ENCODE measurements at regions not wholly inside any gene's neighbourhood (a gene's known extent, or its start where the extent isn't known, plus 50 kb on each side); places are given as distances from the start of the nearest gene placed in this dataset.

- TF ChIP-seq POLR2A (IDR thresholded peaks at IDR 0.05; ENCODE audit: low read depth, low read length) (no peak), CTCF (conservative IDR thresholded peaks at IDR 0.05; ENCODE audit: low read depth, low read length) (no peak), MAFK (IDR thresholded peaks at IDR 0.05; ENCODE audit: low read depth, low read length) (no peak), CEBPB (IDR thresholded peaks at IDR 0.05; ENCODE audit: low read depth, low read length) (no peak), RAD21 (IDR thresholded peaks at IDR 0.05; ENCODE audit: low read length) (no peak), NFE2L2 (IDR thresholded peaks at IDR 0.05; ENCODE audit: low read depth, low read length) (no peak), BHLHE40 (IDR thresholded peaks at IDR 0.05; ENCODE audit: low read depth, low read length) (no peak)
Observed at GRCh38 chr13:50676602-50677001, 166.9 kb downstream of the DLEU7 start.
